Transverse colon (tissue), 4 donors: ENCODE measurements at regions not wholly inside any gene's neighbourhood (a gene's known extent, or its start where the extent isn't known, plus 50 kb on each side); places are given as distances from the start of the nearest gene placed in this dataset.

Experiments
- CTCF ChIP-seq, 5 experiments: fragments of 200-600 bp in 3 of 5; fragments of 450-650 bp in 2 of 5; sonication (generic) in 3 of 5; IDR thresholded peaks; 1 replicate in 2 of 5; 2 replicates in 3 of 5; pipeline ENCODE4 v1.5.1; 2016 to 2017; ENCODE audit warnings: antibody characterized with exemption in 5 of 5, inconsistent platforms in 3 of 5, mild to moderate bottlenecking in 2 of 5, moderate library complexity in 1 of 5
- EP300 ChIP-seq: sonication (generic); formaldehyde crosslinking; IDR thresholded peaks from one replicate; pipeline ENCODE4 v1.6.1; 2017; ENCODE audit warnings: antibody characterized with exemption, low read depth
- POLR2A ChIP-seq: fragments of 450-650 bp; IDR thresholded peaks from one replicate; pipeline ENCODE4 v1.6.1; 2016; ENCODE audit warnings: antibody characterized with exemption, mild to moderate bottlenecking, moderate library complexity
- POLR2AphosphoS5 ChIP-seq, 3 donors: sonication (generic); formaldehyde crosslinking; IDR thresholded peaks; one replicate each; pipeline ENCODE4 v1.6.1; 2016; ENCODE audit warnings: antibody characterized with exemption in 3 of 3

- TF ChIP-seq CTCF (IDR thresholded peaks at IDR 0.05) (no peak), EP300 (no peak), POLR2A (no peak), POLR2AphosphoS5 (IDR thresholded peaks at IDR 0.05) (no peak)
These were observed 345.5 kb upstream of the PRICKLE1 start for GRCh38 chr12:42935090-42935489.
